Esophagus muscularis mucosa (tissue), 3 donors: ENCODE measurements at regions not wholly inside any gene's neighbourhood (a gene's known extent, or its start where the extent isn't known, plus 50 kb on each side); places are given as distances from the start of the nearest gene placed in this dataset.

Experiments
- POLR2AphosphoS5 ChIP-seq, 2 donors: sonication (generic); formaldehyde crosslinking; IDR thresholded peaks; one replicate each; pipeline ENCODE4 v1.6.1; 2017; ENCODE audit warnings: antibody characterized with exemption in 2 of 2
- TF ChIP-seq, protein P1 (sequence below), 3 experiments: fragments of 200-600 bp in 2 of 3; fragments of 450-650 bp in 1 of 3; sonication (generic) in 2 of 3; IDR thresholded peaks; one replicate each; pipeline ENCODE4 v1.5.1; 2017 to 2019; ENCODE audit warnings: antibody characterized with exemption in 3 of 3, mild to moderate bottlenecking in 2 of 3, moderate library complexity in 1 of 3

DNA sequence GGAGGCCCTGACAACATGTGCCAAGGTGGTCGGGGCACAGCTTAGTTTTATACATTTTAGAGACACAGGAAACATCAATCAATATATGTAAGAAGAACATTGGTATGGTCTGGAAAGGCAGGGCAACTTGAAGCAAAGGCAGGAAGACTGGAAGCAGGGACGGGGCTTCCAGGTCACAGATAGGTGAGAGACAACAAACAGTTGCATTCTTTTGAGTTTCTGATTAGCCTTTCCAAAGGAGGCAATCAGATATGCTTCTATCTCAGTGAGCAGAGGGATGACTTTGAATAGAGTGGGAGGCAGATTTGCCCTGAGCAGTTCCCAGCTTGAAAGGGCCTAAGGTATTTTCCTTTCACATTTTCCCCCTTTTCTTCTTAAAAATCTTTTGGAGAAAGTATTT, 311.0 kb upstream of the RGS17 start:
- TF ChIP-seq POLR2AphosphoS5 (IDR thresholded peaks at IDR 0.05), result no peak
- TF ChIP-seq, protein P1, sequence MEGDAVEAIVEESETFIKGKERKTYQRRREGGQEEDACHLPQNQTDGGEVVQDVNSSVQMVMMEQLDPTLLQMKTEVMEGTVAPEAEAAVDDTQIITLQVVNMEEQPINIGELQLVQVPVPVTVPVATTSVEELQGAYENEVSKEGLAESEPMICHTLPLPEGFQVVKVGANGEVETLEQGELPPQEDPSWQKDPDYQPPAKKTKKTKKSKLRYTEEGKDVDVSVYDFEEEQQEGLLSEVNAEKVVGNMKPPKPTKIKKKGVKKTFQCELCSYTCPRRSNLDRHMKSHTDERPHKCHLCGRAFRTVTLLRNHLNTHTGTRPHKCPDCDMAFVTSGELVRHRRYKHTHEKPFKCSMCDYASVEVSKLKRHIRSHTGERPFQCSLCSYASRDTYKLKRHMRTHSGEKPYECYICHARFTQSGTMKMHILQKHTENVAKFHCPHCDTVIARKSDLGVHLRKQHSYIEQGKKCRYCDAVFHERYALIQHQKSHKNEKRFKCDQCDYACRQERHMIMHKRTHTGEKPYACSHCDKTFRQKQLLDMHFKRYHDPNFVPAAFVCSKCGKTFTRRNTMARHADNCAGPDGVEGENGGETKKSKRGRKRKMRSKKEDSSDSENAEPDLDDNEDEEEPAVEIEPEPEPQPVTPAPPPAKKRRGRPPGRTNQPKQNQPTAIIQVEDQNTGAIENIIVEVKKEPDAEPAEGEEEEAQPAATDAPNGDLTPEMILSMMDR (IDR thresholded peaks at IDR 0.05), result no peak
